ENCODE measurements at regions not wholly inside any gene's neighbourhood (a gene's known extent, or its start where the extent isn't known, plus 50 kb on each side); places are given as distances from the start of the nearest gene placed in this dataset.
"Not testable (repeated sequence)": the region's sequence is repeated elsewhere in the genome, so short reads cannot be mapped to it uniquely, and the experiment has no call there.

- H3K27ac Mint-ChIP-seq, result no peak overlapping the region
- DNase-seq (ENCODE audit: low spot score in 2 of 2) (no peak), ATAC-seq (ENCODE audit: low read depth) (no peak)
- H3K9me3 Mint-ChIP-seq, result no peaks in the 10 kb centered on the region
- no peaks in the 10 kb centered on the region for H3K36me3 Mint-ChIP-seq
- H3K4me1 Mint-ChIP-seq, result no peaks in the 10 kb centered on the region
- H3K27me3 Mint-ChIP-seq, result no peaks in the 10 kb centered on the region
- no peak overlapping the region for H3K4me3 Mint-ChIP-seq
These were observed 299.2 kb downstream of the SRGAP2C start for GRCh38 chr1:121483961-121484424.

GRCh38 chr1:121494796-121495195 lies 310.0 kb downstream of the SRGAP2C start:
- H3K27ac Mint-ChIP-seq; H3K4me3 Mint-ChIP-seq; DNase-seq (ENCODE audit: low spot score in 2 of 2); ATAC-seq (ENCODE audit: low read depth); H3K36me3 Mint-ChIP-seq; H3K4me1 Mint-ChIP-seq; H3K9me3 Mint-ChIP-seq; H3K27me3 Mint-ChIP-seq: not testable (repeated sequence)

- H3K4me3 Mint-ChIP-seq; DNase-seq (ENCODE audit: low spot score in 2 of 2); H3K27ac Mint-ChIP-seq; H3K36me3 Mint-ChIP-seq; ATAC-seq (ENCODE audit: low read depth); H3K27me3 Mint-ChIP-seq: not testable (repeated sequence)
- Mint-ChIP-seq H3K9me3 (peaks cover 12% of the 10 kb centered on the region), H3K4me1 (peaks cover 13% of the 10 kb centered on the region)
These were observed 326.7 kb downstream of the SRGAP2C start for GRCh38 chr1:121511455-121511854.

GRCh38 chr1:121511876-121512275 lies 327.1 kb downstream of the SRGAP2C start:
- not testable (repeated sequence) for H3K27me3 Mint-ChIP-seq; H3K4me3 Mint-ChIP-seq; DNase-seq (ENCODE audit: low spot score in 2 of 2); H3K36me3 Mint-ChIP-seq; ATAC-seq (ENCODE audit: low read depth)
- H3K4me1 Mint-ChIP-seq, result peaks cover 15% of the 10 kb centered on the region
- peaks cover 12% of the 10 kb centered on the region for H3K9me3 Mint-ChIP-seq
- H3K27ac Mint-ChIP-seq, result peak overlapping the region; percentile 1

- DNase-seq (ENCODE audit: low spot score in 2 of 2), result no peak
- Mint-ChIP-seq H3K27me3 (no peaks in the 10 kb centered on the region), H3K4me1 (peaks cover 35% of the 10 kb centered on the region), H3K9me3 (no peaks in the 10 kb centered on the region), H3K27ac (no peak overlapping the region), H3K36me3 (peaks cover under 1% of the 10 kb centered on the region), H3K4me3 (no peak overlapping the region)
- no peak for ATAC-seq (ENCODE audit: low read depth)
These were observed 330.5 kb downstream of the SRGAP2C start for GRCh38 chr1:121515235-121515634.

- DNase-seq (ENCODE audit: low spot score in 2 of 2), result peak; percentile 22 to 23
- H3K27me3 Mint-ChIP-seq, result no peaks in the 10 kb centered on the region
These were observed 331.6 kb downstream of the SRGAP2C start for GRCh38 chr1:121516234-121516967.

GRCh38 chr1:121517586-121518230 lies 332.9 kb downstream of the SRGAP2C start:
- Mint-ChIP-seq H3K36me3 (no peaks in the 10 kb centered on the region), H3K27ac (no peak overlapping the region), H3K4me1 (peaks cover 30% of the 10 kb centered on the region)

More at GRCh38 chr1:121516234-121516967, 331.6 kb downstream of the SRGAP2C start:
- Mint-ChIP-seq H3K36me3 (no peaks in the 10 kb centered on the region), H3K27ac (peak overlapping the region; percentile 82), H3K9me3 (no peaks in the 10 kb centered on the region), H3K4me1 (peaks cover 35% of the 10 kb centered on the region), H3K4me3 (peak overlapping the region; percentile 82)
- peak; percentile 63 for ATAC-seq (ENCODE audit: low read depth)

GRCh38 chr1:121518726-121519041 lies 333.9 kb downstream of the SRGAP2C start:
- no peaks in the 10 kb centered on the region for H3K36me3 Mint-ChIP-seq
- DNase-seq (ENCODE audit: low spot score in 2 of 2) (no peak), ATAC-seq (ENCODE audit: low read depth) (no peak)
- H3K27ac Mint-ChIP-seq, result peak overlapping the region; percentile 92
- no peaks in the 10 kb centered on the region for H3K27me3 Mint-ChIP-seq
- H3K4me3 Mint-ChIP-seq, result peak overlapping the region; percentile 94
- peaks cover 30% of the 10 kb centered on the region for H3K4me1 Mint-ChIP-seq
- H3K9me3 Mint-ChIP-seq, result no peaks in the 10 kb centered on the region

More at GRCh38 chr1:121517586-121518230, 332.9 kb downstream of the SRGAP2C start:
- Mint-ChIP-seq H3K4me3 (peak overlapping the region; percentile 24), H3K27me3 (no peaks in the 10 kb centered on the region), H3K9me3 (no peaks in the 10 kb centered on the region)
- ATAC-seq (ENCODE audit: low read depth) (no peak), DNase-seq (ENCODE audit: low spot score in 2 of 2) (no peak)

GRCh38 chr1:121519042-121519755 lies 334.4 kb downstream of the SRGAP2C start:
- peak; percentile 66 to 74 for DNase-seq (ENCODE audit: low spot score in 2 of 2)
- peak overlapping the region; percentile 92 for H3K27ac Mint-ChIP-seq
- H3K9me3 Mint-ChIP-seq, result no peaks in the 10 kb centered on the region
- peak overlapping the region; percentile 94 for H3K4me3 Mint-ChIP-seq
- no peaks in the 10 kb centered on the region for H3K27me3 Mint-ChIP-seq
- no peaks in the 10 kb centered on the region for H3K36me3 Mint-ChIP-seq
- H3K4me1 Mint-ChIP-seq, result peaks cover 30% of the 10 kb centered on the region
- ATAC-seq (ENCODE audit: low read depth), result peak; percentile 81

GRCh38 chr1:121519756-121520286 lies 335.0 kb downstream of the SRGAP2C start:
- peaks cover 30% of the 10 kb centered on the region for H3K4me1 Mint-ChIP-seq
- not testable (repeated sequence) for ATAC-seq (ENCODE audit: low read depth); H3K36me3 Mint-ChIP-seq; H3K9me3 Mint-ChIP-seq; H3K27me3 Mint-ChIP-seq; DNase-seq (ENCODE audit: low spot score in 2 of 2)
- H3K4me3 Mint-ChIP-seq, result peak overlapping the region; percentile 94
- peak overlapping the region; percentile 92 for H3K27ac Mint-ChIP-seq

- peaks cover 17% of the 10 kb centered on the region for H3K4me1 Mint-ChIP-seq
- DNase-seq (ENCODE audit: low spot score in 2 of 2), result no peak
These were observed 337.4 kb downstream of the SRGAP2C start for GRCh38 chr1:121522061-121522759.

GRCh38 chr1:121523112-121523511 lies 338.3 kb downstream of the SRGAP2C start:
- H3K4me1 Mint-ChIP-seq, result peaks cover 14% of the 10 kb centered on the region
- not testable (repeated sequence) for H3K9me3 Mint-ChIP-seq; H3K27me3 Mint-ChIP-seq; H3K36me3 Mint-ChIP-seq; H3K4me3 Mint-ChIP-seq; H3K27ac Mint-ChIP-seq; DNase-seq (ENCODE audit: low spot score in 2 of 2); ATAC-seq (ENCODE audit: low read depth)

More at GRCh38 chr1:121522061-121522759, 337.4 kb downstream of the SRGAP2C start:
- Mint-ChIP-seq H3K9me3 (no peaks in the 10 kb centered on the region), H3K27ac (no peak overlapping the region), H3K4me3 (no peak overlapping the region), H3K27me3 (no peaks in the 10 kb centered on the region), H3K36me3 (no peaks in the 10 kb centered on the region)
- no peak for ATAC-seq (ENCODE audit: low read depth)

GRCh38 chr1:121525355-121525754 lies 340.6 kb downstream of the SRGAP2C start:
- H3K27ac Mint-ChIP-seq, result no peak overlapping the region
- H3K36me3 Mint-ChIP-seq, result no peaks in the 10 kb centered on the region
- peaks cover 4% of the 10 kb centered on the region for H3K4me1 Mint-ChIP-seq
- H3K9me3 Mint-ChIP-seq, result no peaks in the 10 kb centered on the region
- no peak overlapping the region for H3K4me3 Mint-ChIP-seq
- DNase-seq (ENCODE audit: low spot score in 2 of 2) (no peak), ATAC-seq (ENCODE audit: low read depth) (no peak)
- no peaks in the 10 kb centered on the region for H3K27me3 Mint-ChIP-seq

Measured in memory B cell (primary cell).